Progenitor cell of endocrine pancreas (in vitro differentiated cells): ENCODE measurements at regions not wholly inside any gene's neighbourhood (a gene's known extent, or its start where the extent isn't known, plus 50 kb on each side); places are given as distances from the start of the nearest gene placed in this dataset.
"Not testable (repeated sequence)": the region's sequence is repeated elsewhere in the genome, so short reads cannot be mapped to it uniquely, and the experiment has no call there.

Source experiments
- DNase-seq: peaks from one replicate; pipeline ENCODE4 v3.0.0; 2021; ENCODE audit warnings: low spot score; ENCODE audit not compliant: unreplicated experiment
- H3K27ac Mint-ChIP-seq: 2 replicates; pipeline ENCODE4 v1.8.0; 2021; ENCODE audit warnings: mild to moderate bottlenecking, moderate library complexity, mixed read lengths
- H3K27me3 Mint-ChIP-seq: 2 replicates; pipeline ENCODE4 v1.8.0; 2021; ENCODE audit warnings: mixed read lengths
- H3K36me3 Mint-ChIP-seq: 2 replicates; pipeline ENCODE4 v1.8.0; 2022; ENCODE audit warnings: mixed read lengths; ENCODE audit not compliant: insufficient read depth
- H3K4me1 Mint-ChIP-seq: 2 replicates; pipeline ENCODE4 v1.8.0; 2021; ENCODE audit warnings: low read depth, mixed read lengths
- H3K4me3 Mint-ChIP-seq: 2 replicates; pipeline ENCODE4 v1.8.0; 2021; ENCODE audit warnings: low read depth, mild to moderate bottlenecking, moderate library complexity, mixed read lengths
- H3K9me3 Mint-ChIP-seq: 2 replicates; pipeline ENCODE4 v1.8.0; 2021; ENCODE audit warnings: low read depth, mixed read lengths
- CTCF ChIP-seq: fragments of 200-600 bp; sonication (generic); IDR thresholded peaks from one replicate; pipeline ENCODE4 v1.5.0; 2021; ENCODE audit warnings: antibody characterized with exemption, mild to moderate bottlenecking; ENCODE audit not compliant: unreplicated experiment

DNA sequence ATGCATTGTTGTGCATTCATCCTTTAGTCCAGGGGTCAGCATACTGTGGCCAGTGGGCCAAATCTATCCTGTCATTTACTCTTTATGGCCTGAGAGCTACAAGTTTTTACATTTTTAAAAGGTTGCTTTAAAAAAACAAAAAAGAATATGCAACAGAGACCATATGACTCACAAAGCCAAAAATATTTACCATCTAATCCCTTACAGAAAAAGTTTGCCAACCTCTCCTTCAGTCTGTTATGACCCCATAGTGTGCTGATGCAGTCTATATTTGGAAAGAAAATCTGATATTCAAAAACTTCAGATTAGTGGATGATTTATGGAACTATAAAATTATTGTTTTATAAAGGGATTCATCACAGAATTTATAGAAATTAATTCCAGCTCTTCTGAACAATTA lies 237.5 kb upstream of the IL12A start:
- no peak overlapping the region for H3K4me3 Mint-ChIP-seq
- H3K27me3 Mint-ChIP-seq = no peaks in the 10 kb centered on the region
- no peaks in the 10 kb centered on the region for H3K9me3 Mint-ChIP-seq
- H3K4me1 Mint-ChIP-seq = peaks cover 10% of the 10 kb centered on the region
- no peak overlapping the region for H3K27ac Mint-ChIP-seq
- TF ChIP-seq CTCF = no peak
- no peak for DNase-seq
- no peaks in the 10 kb centered on the region for H3K36me3 Mint-ChIP-seq

DNA sequence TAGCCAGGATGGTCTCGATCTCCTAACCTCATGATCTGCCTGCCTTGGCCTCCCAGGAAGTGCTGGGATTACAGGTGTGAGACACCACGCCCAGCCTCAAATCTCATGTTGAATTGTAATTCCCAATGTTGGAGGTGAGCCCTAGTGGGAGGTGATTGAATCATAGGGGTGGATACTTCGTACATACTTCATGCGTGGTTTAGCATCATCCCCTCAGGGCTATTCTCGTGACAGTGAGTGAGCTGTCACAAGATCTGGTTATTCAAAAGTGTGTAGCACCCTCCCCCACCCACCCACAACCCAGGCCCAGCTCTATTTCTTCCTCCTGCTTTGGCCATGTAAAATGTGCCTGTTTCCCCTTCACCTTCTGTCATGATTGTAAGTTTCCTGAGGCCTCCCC lies 236.9 kb upstream of the IL12A start:
- H3K4me1 Mint-ChIP-seq = peaks cover 10% of the 10 kb centered on the region
- H3K27me3 Mint-ChIP-seq = no peaks in the 10 kb centered on the region
- DNase-seq = no peak
- no peak for TF ChIP-seq CTCF
- peaks cover 1% of the 10 kb centered on the region for H3K36me3 Mint-ChIP-seq
- no peak overlapping the region for H3K4me3 Mint-ChIP-seq
- no peak overlapping the region for H3K27ac Mint-ChIP-seq
- peaks cover 1% of the 10 kb centered on the region for H3K9me3 Mint-ChIP-seq

- H3K27ac Mint-ChIP-seq, H3K36me3 Mint-ChIP-seq, H3K9me3 Mint-ChIP-seq, H3K27me3 Mint-ChIP-seq, H3K4me1 Mint-ChIP-seq, H3K4me3 Mint-ChIP-seq, DNase-seq: not testable (repeated sequence)
These were observed 232.1 kb upstream of the IL12A start for GRCh38 chr3:159756279-159757207.

- Mint-ChIP-seq H3K27ac (no peak overlapping the region), H3K4me1 (peaks cover 5% of the 10 kb centered on the region), H3K36me3 (peaks cover 3% of the 10 kb centered on the region), H3K4me3 (no peak overlapping the region), H3K27me3 (peaks cover 9% of the 10 kb centered on the region), H3K9me3 (peaks cover 4% of the 10 kb centered on the region)
- DNase-seq = no peak
- no peak for TF ChIP-seq CTCF
These were observed 231.1 kb upstream of the IL12A start for GRCh38 chr3:159757341-159758060.

DNA sequence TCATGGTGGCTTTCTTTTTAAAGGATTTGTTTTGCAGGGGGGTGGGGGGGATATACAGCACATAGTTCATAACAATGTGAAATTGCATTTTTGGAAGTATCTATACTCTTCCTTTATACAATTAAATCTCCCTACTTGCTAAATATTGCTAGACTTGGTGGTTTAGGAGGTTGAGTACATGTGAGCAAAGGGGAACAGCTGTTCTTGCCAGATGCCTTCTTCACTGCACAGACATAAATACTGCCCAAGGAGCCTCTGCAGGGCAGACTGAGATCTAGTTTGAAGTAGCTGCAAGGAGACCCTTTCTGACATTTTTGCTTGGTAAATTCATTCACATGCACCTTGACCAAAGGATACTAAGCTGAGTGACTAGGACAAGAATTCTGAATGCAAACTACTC lies 228.6 kb upstream of the IL12A start:
- H3K27ac Mint-ChIP-seq = no peak overlapping the region
- no peak for TF ChIP-seq CTCF
- H3K9me3 Mint-ChIP-seq = peaks cover 4% of the 10 kb centered on the region
- peaks cover 3% of the 10 kb centered on the region for H3K36me3 Mint-ChIP-seq
- H3K27me3 Mint-ChIP-seq = peaks cover 16% of the 10 kb centered on the region
- DNase-seq = no peak
- H3K4me1 Mint-ChIP-seq = peaks cover 9% of the 10 kb centered on the region
- no peak overlapping the region for H3K4me3 Mint-ChIP-seq
